PC-3 (cell line): ENCODE measurements at regions not wholly inside any gene's neighbourhood (a gene's known extent, or its start where the extent isn't known, plus 50 kb on each side); places are given as distances from the start of the nearest gene placed in this dataset.

Experiments
- CTCF ChIP-seq: fragments of 300-600 bp; sonication (generic); conservative IDR thresholded peaks from 2 replicates; pipeline ENCODE4 v1.5.1; 2017; ENCODE audit warnings: antibody characterized with exemption, low read depth, mild to moderate bottlenecking, low read length
- EZH2 ChIP-seq: fragments of 300-600 bp; sonication (generic); IDR thresholded peaks from one replicate; pipeline ENCODE4 v1.6.1; 2017; ENCODE audit warnings: antibody characterized with exemption, mild to moderate bottlenecking, low read length; ENCODE audit not compliant: unreplicated experiment

GRCh38 chr11:71311176-71311925, 59.0 kb upstream of the SHANK2 start:
- no peak for TF ChIP-seq CTCF
- no peak for TF ChIP-seq EZH2
